Memory B cell (primary cell): ENCODE measurements at regions not wholly inside any gene's neighbourhood (a gene's known extent, or its start where the extent isn't known, plus 50 kb on each side); places are given as distances from the start of the nearest gene placed in this dataset.

ENCODE experiments used
- ATAC-seq: fragments of 150-1000 bp; cut with Tn5 transposase; 2 replicates; pipeline ENCODE4 v1.10.0; 2021; ENCODE audit warnings: low read depth, mild to moderate bottlenecking, moderate library complexity
- DNase-seq, 2 donors: peaks; one replicate each; pipeline ENCODE4 v3.0.0; 2022; ENCODE audit warnings: low spot score in 2 of 2
- H3K27ac Mint-ChIP-seq: one replicate; pipeline ENCODE4 v1.8.0; 2022; ENCODE audit warnings: mild to moderate bottlenecking, moderate library complexity, mixed read lengths
- H3K27me3 Mint-ChIP-seq: one replicate; pipeline ENCODE4 v1.8.0; 2022; ENCODE audit warnings: mixed read lengths
- H3K36me3 Mint-ChIP-seq: one replicate; pipeline ENCODE4 v1.8.0; 2022; ENCODE audit warnings: mild to moderate bottlenecking, mixed read lengths
- H3K4me1 Mint-ChIP-seq: one replicate; pipeline ENCODE4 v1.8.0; 2022; ENCODE audit warnings: mixed read lengths
- H3K4me3 Mint-ChIP-seq: one replicate; pipeline ENCODE4 v1.8.0; 2022; ENCODE audit warnings: mild to moderate bottlenecking, moderate library complexity, mixed read lengths
- H3K9me3 Mint-ChIP-seq: one replicate; pipeline ENCODE4 v1.8.0; 2022; ENCODE audit warnings: mixed read lengths

DNA sequence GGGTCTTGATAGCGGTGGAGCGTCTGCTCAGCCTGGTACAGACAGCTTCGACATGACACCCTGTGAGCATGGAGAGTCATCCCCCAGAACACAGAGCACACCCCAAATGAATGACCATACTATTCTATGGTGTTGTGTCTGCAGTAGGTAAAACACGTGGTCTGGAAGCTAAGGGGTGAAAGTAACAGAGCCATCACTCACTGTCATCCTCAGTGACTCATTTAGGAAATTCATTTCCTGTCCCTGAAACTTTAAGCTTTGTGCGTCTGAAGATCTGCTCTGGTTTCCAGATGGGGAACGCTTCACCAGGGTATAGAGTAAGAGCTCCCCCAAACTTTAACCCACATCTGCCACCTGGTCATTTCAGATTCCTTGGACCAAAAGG is 94.8 kb upstream of the DISP3 start:
- H3K27ac Mint-ChIP-seq = no peak overlapping the region
- peaks cover 17% of the 10 kb centered on the region for H3K27me3 Mint-ChIP-seq

DNA sequence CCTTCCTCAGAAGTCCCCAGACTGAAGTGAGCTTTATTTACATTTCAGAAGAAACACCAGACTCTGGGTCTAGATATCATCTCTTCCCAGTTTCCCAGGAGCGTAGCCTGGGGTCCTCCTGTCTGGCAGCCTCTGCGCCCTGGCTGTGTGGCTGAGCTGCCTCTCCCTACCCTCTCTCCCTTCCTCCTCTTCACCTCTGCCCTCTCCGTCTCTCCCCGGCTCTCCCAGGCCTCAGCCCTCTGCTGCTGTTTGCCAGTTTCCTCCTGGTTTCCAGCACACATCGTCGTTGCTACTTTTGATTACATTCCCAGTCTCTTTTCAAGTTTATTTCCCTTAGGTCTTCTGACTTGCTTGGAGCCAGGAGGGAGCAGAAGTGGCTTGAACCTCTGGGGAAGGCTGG is 91.1 kb upstream of the DISP3 start:
- no peak overlapping the region for H3K4me3 Mint-ChIP-seq
- H3K27ac Mint-ChIP-seq = no peak overlapping the region
- no peak for ATAC-seq
- DNase-seq = no peak
- no peaks in the 10 kb centered on the region for H3K36me3 Mint-ChIP-seq
- H3K9me3 Mint-ChIP-seq = no peaks in the 10 kb centered on the region
- H3K4me1 Mint-ChIP-seq = peaks cover 6% of the 10 kb centered on the region
- H3K27me3 Mint-ChIP-seq = peaks cover 8% of the 10 kb centered on the region

More for the DNA sequence above, 94.8 kb upstream of the DISP3 start:
- ATAC-seq (no peak), DNase-seq (no peak)
- Mint-ChIP-seq H3K4me1 (peaks cover 2% of the 10 kb centered on the region), H3K36me3 (no peaks in the 10 kb centered on the region), H3K9me3 (peaks cover 3% of the 10 kb centered on the region), H3K4me3 (no peak overlapping the region)

DNA sequence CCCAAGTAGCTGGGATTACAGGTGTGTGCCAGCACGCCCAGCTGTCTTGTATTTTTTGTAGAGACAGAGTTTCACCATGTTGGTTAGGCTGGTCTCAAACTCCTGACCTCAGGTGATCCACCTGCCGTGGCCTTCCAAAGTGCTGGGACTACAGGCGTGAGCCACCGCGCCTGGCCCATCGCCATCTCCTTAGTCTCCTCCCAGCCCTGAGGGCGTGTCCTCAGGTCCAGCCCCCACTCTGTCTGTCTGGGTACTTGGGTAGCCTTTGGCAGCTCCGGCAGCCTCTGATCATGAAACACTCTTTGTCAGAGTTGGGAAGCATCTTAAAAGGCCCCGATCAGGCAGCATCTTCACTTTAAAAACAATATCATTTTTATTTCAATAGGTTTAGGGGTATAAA is 90.3 kb upstream of the DISP3 start:
- H3K4me1 Mint-ChIP-seq = peaks cover 6% of the 10 kb centered on the region
- ATAC-seq (no peak), DNase-seq (no peak)
- no peaks in the 10 kb centered on the region for H3K36me3 Mint-ChIP-seq
- no peak overlapping the region for H3K4me3 Mint-ChIP-seq
- H3K27me3 Mint-ChIP-seq = peaks cover 9% of the 10 kb centered on the region
- no peak overlapping the region for H3K27ac Mint-ChIP-seq
- H3K9me3 Mint-ChIP-seq = no peaks in the 10 kb centered on the region

DNA sequence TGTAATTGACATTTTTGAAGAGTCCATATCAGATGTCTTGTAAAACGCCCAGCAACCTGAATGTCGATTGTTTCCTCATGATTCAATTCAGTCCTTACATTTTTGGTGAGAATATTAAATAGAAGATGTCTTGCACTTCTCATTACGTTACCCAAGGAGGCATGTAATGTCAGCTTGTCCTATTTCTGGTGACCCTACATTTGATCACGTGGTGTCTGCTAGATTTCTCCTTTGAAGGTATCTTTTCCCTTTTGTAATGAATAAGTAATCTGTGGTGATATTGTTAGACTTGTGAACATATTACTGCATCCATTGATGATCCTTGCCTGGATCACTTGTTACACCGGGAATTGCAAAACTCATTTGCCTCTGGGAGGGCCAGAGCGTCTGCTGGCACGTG is 87.6 kb upstream of the DISP3 start:
- Mint-ChIP-seq H3K36me3 (no peaks in the 10 kb centered on the region), H3K9me3 (no peaks in the 10 kb centered on the region), H3K27me3 (peaks cover 13% of the 10 kb centered on the region), H3K4me1 (peaks cover 4% of the 10 kb centered on the region), H3K27ac (no peak overlapping the region), H3K4me3 (no peak overlapping the region)
- ATAC-seq = no peak
- no peak for DNase-seq

DNA sequence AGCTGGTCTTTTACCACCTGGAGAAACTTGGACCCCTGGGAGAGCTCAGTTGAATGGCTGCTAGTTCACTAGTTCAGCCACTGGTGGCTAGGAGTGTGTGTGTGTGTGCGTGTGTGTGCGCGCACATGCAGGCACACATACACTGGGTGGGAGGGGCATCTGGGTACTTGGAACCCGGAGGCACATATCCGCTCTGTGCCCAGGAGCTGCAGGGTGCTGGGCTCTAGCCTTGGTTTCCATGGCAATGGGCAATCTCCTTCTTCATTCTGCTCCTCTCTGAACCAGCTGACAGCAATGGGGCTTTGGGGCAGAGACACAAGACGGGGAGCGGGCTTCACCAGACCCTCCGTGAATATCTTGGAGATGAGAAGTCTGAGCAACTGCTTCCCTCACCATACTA is 87.1 kb upstream of the DISP3 start:
- no peak overlapping the region for H3K4me3 Mint-ChIP-seq
- DNase-seq (no peak), ATAC-seq (no peak)
- no peak overlapping the region for H3K27ac Mint-ChIP-seq
- H3K9me3 Mint-ChIP-seq = no peaks in the 10 kb centered on the region
- peaks cover 13% of the 10 kb centered on the region for H3K27me3 Mint-ChIP-seq
- no peaks in the 10 kb centered on the region for H3K36me3 Mint-ChIP-seq
- H3K4me1 Mint-ChIP-seq = peaks cover 4% of the 10 kb centered on the region

DNA sequence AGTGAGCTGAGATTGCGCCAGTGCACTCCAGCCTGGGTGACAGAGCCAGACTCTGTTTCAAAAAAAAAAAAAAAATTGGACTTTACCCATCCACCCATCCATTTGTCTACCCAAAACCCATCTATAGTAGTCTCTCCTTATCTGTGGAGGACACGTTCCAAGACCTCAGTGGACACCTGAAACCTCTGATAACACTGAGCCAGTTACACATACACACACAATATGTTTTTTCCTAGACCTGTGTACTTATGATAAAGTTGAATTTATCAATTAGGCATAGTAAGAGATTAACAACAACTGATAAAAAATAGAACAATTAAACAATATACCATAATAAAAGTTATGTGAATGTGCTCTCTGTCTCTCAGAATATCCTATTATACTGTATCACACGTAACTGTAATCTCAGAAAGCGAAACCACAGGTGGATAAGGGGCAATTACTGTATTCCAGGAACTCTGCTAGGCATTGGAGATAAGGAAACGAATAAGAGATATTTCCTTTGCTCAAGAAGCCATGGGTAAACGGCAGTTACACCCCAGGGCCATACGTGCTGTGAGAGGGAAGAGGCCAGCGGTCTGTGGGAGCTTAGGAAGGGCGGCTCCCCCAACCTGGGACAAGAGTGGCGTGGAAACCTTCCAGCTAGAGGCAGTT is 84.2 kb upstream of the DISP3 start:
- H3K27ac Mint-ChIP-seq = no peak overlapping the region
- no peak overlapping the region for H3K4me3 Mint-ChIP-seq
- peaks cover 4% of the 10 kb centered on the region for H3K4me1 Mint-ChIP-seq
- DNase-seq (no peak), ATAC-seq (no peak)
- no peaks in the 10 kb centered on the region for H3K36me3 Mint-ChIP-seq
- H3K27me3 Mint-ChIP-seq = peaks cover 15% of the 10 kb centered on the region
- H3K9me3 Mint-ChIP-seq = no peaks in the 10 kb centered on the region

DNA sequence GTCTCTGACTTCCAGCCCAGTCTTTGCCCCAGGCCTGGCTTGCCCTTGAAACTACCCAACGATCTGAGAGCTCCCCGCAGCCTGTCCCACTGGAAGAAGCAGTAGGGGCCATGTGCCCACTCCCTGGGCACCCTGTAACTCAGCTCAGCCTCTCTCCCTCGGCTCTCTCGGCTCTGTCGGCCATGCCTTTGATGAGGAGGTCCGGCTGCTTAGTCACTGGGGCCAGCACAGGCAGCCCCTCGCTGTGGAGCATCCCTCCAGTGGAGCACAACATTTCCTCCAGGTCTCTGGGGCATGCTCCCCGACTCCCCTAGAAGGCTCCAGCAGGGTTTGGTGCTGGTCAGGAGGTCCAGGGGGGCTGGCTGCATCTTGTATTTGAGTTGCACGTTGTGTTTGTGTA is 83.3 kb upstream of the DISP3 start:
- no peak overlapping the region for H3K4me3 Mint-ChIP-seq
- DNase-seq (no peak), ATAC-seq (no peak)
- no peak overlapping the region for H3K27ac Mint-ChIP-seq
- no peaks in the 10 kb centered on the region for H3K36me3 Mint-ChIP-seq
- no peaks in the 10 kb centered on the region for H3K9me3 Mint-ChIP-seq
- H3K27me3 Mint-ChIP-seq = peaks cover 13% of the 10 kb centered on the region
- peaks cover 4% of the 10 kb centered on the region for H3K4me1 Mint-ChIP-seq

DNA sequence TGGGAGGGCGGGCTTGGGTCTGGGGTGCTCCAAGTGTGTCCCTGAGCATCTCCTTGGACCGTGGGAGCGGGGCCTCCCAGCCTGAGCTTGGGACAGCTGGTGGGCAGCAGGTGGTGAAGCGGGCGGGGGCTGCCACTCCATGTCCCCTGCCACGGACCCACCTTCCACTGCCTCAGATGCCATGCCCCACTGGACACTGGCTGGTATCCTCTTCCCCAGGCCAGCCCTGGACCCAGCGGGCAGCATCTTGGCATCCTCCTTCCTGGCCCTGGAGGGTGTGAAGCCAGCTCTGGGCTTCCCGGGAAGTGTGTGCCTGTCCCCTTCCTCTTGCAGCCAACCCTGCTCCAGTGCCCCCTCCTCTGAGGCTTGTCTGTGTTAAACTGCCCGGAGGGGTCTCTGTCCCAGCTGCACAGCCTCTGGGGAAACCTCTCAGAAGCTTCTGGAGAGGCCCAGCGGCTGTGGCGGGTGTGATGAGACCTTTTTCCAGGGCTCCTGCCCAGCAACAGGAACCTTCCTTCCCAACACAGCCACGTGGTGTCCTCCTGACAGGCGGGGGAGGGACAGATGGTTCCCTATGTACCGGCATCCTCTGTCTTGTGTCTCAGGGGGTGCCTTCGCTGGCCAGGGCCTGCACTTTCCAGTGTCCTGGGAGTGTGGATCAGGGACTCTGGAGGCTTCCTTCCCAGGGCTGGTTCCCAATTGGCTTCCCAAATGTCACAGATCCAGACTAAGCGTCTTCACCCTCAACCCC is 81.6 kb upstream of the DISP3 start:
- no peaks in the 10 kb centered on the region for H3K4me1 Mint-ChIP-seq
- H3K9me3 Mint-ChIP-seq = no peaks in the 10 kb centered on the region
- no peak overlapping the region for H3K27ac Mint-ChIP-seq
- H3K4me3 Mint-ChIP-seq = no peak overlapping the region
- H3K36me3 Mint-ChIP-seq = no peaks in the 10 kb centered on the region
- no peak for ATAC-seq
- peaks cover 15% of the 10 kb centered on the region for H3K27me3 Mint-ChIP-seq
- no peak for DNase-seq

DNA sequence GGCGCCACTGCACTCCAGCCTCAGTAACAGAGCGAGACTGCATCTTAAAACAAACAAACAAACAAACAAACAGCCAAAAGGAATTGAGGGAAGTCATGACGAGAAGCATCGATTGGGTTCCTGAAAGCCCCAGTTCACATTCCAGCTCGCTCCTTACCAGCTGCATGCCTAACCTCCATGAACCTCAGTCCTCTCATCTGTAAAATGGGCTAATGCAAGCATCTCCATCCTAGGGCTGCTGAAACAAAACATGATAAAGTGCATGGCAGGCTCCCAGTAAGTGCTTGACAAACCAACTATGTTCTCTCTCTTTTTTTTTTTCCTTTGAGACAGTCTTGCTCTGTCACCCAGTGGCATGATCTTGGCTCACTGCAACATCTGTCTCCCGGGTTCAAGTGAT is 79.7 kb upstream of the DISP3 start:
- no peaks in the 10 kb centered on the region for H3K4me1 Mint-ChIP-seq

DNA sequence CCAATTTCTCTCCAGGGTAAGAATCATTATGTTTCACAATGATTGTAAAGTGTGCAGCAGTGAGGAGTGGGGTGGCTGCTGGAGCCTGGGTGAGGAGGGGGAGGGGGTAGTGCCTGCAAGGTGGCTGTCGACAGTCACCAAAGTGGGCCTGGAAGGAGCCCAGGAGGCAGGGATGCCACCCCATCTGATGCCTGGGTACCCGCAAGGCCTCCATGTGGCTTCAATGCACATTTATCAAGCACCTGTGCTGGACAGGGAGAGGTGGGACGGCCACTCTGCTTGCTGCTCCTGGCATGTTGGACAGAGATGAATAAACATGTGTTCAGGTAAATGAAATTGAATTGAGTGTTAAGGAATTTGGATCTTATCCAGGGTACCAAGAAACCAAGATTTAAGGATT is 78.8 kb upstream of the DISP3 start:
- DNase-seq (no peak), ATAC-seq (no peak)
- Mint-ChIP-seq H3K27me3 (peaks cover 18% of the 10 kb centered on the region), H3K4me1 (no peaks in the 10 kb centered on the region), H3K27ac (no peak overlapping the region), H3K9me3 (no peaks in the 10 kb centered on the region), H3K36me3 (no peaks in the 10 kb centered on the region), H3K4me3 (no peak overlapping the region)

More for the DNA sequence above, 79.7 kb upstream of the DISP3 start:
- Mint-ChIP-seq H3K27ac (no peak overlapping the region), H3K27me3 (peaks cover 18% of the 10 kb centered on the region), H3K9me3 (no peaks in the 10 kb centered on the region), H3K4me3 (no peak overlapping the region), H3K36me3 (no peaks in the 10 kb centered on the region)
- ATAC-seq (no peak), DNase-seq (no peak)

DNA sequence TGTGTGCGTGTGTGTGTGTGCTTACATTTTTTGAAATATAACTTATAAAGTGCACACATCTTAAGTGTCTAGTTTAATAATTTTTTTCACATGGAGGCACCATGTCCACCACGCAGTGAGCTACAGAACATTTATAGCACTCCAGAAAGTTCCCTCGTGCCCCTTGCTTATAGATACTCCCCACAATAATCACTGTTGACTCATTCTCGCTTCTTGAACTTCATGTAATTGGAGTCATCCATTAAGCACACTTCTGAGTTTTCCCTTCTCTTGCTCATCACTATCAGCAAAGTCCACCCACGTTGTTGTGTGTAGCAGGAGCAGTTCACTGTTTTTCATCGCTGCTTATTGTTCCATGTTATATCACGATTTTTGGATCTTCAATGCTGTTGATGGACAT is 78.4 kb upstream of the DISP3 start:
- H3K4me3 Mint-ChIP-seq = no peak overlapping the region
- DNase-seq = no peak
- no peak for ATAC-seq
- peaks cover 18% of the 10 kb centered on the region for H3K27me3 Mint-ChIP-seq
- H3K9me3 Mint-ChIP-seq = no peaks in the 10 kb centered on the region
- H3K36me3 Mint-ChIP-seq = no peaks in the 10 kb centered on the region
- no peak overlapping the region for H3K27ac Mint-ChIP-seq
- H3K4me1 Mint-ChIP-seq = no peaks in the 10 kb centered on the region

DNA sequence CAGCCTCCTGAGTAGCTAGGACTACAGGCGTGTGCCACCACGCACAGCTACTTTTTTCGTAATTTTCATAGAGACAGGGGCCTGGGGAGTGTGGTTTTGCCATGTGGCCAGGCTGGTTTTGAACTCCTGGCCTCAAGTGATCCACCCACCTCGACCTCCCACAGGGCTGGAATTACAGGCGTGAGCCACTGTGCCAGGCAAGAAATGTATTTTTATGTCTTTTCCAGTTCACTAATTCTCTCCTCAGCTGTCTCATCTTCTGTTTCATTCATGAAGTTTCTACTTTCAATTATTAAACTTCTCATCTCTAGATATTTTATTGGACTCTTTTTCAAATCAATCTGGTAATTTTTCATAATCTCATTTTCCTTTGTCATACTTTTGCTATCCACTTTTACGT is 72.1 kb upstream of the DISP3 start:
- peaks cover 8% of the 10 kb centered on the region for H3K9me3 Mint-ChIP-seq
- DNase-seq (no peak), ATAC-seq (no peak)
- no peak overlapping the region for H3K27ac Mint-ChIP-seq
- peaks cover 19% of the 10 kb centered on the region for H3K27me3 Mint-ChIP-seq
- no peaks in the 10 kb centered on the region for H3K4me1 Mint-ChIP-seq
- H3K4me3 Mint-ChIP-seq = no peak overlapping the region
- H3K36me3 Mint-ChIP-seq = no peaks in the 10 kb centered on the region

DNA sequence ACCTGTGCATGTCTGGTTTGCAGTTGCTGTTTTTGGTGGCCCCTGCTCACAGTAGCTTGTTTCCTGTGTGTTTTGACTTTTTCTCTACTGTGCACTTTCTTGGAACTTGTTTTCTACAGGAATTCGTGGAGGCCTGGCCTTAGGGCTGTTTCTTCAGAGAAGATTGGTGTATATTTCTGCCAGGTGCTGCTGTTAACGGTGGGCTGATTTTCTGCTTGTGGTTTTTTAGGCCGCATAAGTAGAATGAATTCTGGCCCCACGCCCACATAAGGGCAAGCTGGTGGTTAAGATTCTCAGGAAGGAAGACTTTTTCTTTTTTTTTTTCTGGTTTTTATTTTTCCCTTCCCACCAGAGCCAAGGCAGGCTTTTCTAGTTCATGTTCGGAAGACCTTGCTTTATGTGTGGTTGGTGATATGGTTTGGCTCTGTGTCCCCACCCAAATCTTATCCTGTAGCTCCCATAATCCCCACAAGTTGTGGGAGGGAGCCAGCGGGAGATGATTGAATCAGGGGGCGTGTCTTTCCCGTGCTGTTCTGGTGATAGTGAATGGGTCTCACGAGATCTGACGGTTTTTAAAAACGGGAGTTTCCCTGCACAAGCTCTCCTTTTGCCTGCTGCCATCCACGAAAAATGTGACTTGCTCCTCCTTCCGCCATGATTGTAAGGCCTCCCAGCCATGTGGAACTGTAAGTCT is 71.5 kb upstream of the DISP3 start:
- DNase-seq (no peak), ATAC-seq (no peak)
- no peak overlapping the region for H3K4me3 Mint-ChIP-seq
- peaks cover 8% of the 10 kb centered on the region for H3K9me3 Mint-ChIP-seq
- H3K27ac Mint-ChIP-seq = no peak overlapping the region
- H3K36me3 Mint-ChIP-seq = no peaks in the 10 kb centered on the region
- H3K4me1 Mint-ChIP-seq = no peaks in the 10 kb centered on the region
- H3K27me3 Mint-ChIP-seq = peaks cover 22% of the 10 kb centered on the region

DNA sequence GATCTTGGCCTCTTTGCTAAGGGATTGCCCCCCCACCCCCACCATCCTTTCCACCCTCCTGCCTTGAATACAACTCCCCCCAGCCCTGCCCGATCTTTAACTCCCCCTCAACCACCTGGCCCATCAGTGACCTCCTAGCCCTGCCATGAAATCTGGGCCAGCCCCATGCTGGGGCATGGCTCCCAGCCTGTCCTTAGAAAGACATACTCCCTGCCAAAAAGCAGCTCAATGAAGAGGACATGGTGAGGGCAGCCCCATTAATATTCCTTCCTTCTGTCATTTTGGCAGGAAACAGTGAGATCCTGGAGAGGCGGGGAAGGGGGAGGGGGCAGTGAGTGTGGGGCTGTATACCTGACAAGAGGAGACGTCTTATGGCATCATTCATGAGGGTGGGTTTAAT is 66.8 kb upstream of the DISP3 start:
- Mint-ChIP-seq H3K9me3 (peaks cover 1% of the 10 kb centered on the region), H3K27ac (no peak overlapping the region), H3K27me3 (peaks cover 18% of the 10 kb centered on the region), H3K36me3 (no peaks in the 10 kb centered on the region), H3K4me1 (no peaks in the 10 kb centered on the region), H3K4me3 (no peak overlapping the region)
- no peak for ATAC-seq
- no peak for DNase-seq
